ENCODE measurements at regions not wholly inside any gene's neighbourhood (a gene's known extent, or its start where the extent isn't known, plus 50 kb on each side); places are given as distances from the start of the nearest gene placed in this dataset.
"Not testable (repeated sequence)": the region's sequence is repeated elsewhere in the genome, so short reads cannot be mapped to it uniquely, and the experiment has no call there.

DNA sequence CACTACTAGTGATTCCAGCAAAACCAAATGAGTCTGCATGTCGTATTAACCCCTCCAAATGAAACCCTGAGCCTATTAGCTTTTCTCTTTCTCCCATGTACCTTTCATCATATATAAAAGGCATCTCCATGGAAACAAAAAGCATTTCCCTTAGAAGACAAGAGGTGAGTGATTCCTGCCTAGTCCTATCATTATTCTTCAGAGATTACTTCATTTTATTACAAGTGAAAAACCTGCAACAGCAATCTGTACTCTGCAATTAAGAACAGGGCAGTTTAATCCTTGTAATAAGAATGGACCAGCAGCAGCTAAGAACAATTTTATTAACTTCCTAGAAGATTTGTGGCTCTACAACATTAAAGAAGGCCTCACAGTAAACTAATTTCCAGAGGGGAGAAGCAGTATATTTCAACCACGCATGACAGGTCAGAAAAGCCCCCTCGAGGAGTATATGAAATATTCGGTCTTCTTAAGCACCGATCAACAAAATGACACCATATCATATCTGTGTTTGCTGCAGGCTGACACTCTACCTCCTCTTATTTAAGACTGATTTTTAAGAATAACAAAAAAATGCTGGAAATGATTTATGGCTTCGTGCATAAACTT is 132.3 kb upstream of the TFPI start:
- Histone ChIP-seq H3K9me3 (no peaks in the 10 kb centered on the region), H3K27me3 (no peaks in the 10 kb centered on the region), H3K27ac (no peak overlapping the region), H3K4me1 (no peaks in the 10 kb centered on the region), H3K36me3 (no peaks in the 10 kb centered on the region), H3K4me3 (no peak overlapping the region)
- DNase-seq (no peak), ATAC-seq (no peak)
- TF ChIP-seq, protein P1, sequence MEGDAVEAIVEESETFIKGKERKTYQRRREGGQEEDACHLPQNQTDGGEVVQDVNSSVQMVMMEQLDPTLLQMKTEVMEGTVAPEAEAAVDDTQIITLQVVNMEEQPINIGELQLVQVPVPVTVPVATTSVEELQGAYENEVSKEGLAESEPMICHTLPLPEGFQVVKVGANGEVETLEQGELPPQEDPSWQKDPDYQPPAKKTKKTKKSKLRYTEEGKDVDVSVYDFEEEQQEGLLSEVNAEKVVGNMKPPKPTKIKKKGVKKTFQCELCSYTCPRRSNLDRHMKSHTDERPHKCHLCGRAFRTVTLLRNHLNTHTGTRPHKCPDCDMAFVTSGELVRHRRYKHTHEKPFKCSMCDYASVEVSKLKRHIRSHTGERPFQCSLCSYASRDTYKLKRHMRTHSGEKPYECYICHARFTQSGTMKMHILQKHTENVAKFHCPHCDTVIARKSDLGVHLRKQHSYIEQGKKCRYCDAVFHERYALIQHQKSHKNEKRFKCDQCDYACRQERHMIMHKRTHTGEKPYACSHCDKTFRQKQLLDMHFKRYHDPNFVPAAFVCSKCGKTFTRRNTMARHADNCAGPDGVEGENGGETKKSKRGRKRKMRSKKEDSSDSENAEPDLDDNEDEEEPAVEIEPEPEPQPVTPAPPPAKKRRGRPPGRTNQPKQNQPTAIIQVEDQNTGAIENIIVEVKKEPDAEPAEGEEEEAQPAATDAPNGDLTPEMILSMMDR (IDR thresholded peaks at IDR 0.05): no peak
- intact Hi-C loops (cut with DNase I): no loop called here

DNA sequence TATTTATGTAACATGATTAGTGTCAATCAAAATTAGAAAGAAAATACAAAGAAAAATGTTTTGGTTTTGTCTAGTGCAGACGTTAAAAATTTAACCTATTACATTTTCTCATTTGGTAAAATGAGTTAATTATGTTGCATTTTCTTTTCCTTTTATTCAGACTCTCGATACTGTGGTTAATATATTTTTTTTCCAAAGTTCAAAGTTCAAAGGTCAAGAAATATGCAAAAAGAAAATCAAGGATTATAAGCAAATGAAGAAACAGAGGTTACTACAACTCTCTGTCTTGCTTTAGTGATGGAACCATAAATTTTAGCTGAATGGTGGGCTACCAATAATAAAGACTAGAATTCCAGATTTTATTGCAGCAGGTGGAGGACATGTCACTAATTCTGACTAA is 133.3 kb upstream of the TFPI start:
- no peaks in the 10 kb centered on the region for H3K9me3 ChIP-seq
- no peak overlapping the region for H3K4me3 ChIP-seq
- no peak for DNase-seq
- H3K27ac ChIP-seq: no peak overlapping the region
- TF ChIP-seq, protein P1 (IDR thresholded peaks at IDR 0.05): no peak
- no peaks in the 10 kb centered on the region for H3K4me1 ChIP-seq
- intact Hi-C loops (cut with DNase I): no loop called here
- no peak for ATAC-seq
- no peaks in the 10 kb centered on the region for H3K27me3 ChIP-seq
- no peaks in the 10 kb centered on the region for H3K36me3 ChIP-seq

GRCh38 chr2:187689372-187689771 is 135.1 kb upstream of the TFPI start:
- TF ChIP-seq, protein P1 (IDR thresholded peaks at IDR 0.05): no peak
- Histone ChIP-seq H3K27me3 (no peaks in the 10 kb centered on the region), H3K9me3 (no peaks in the 10 kb centered on the region), H3K4me1 (no peaks in the 10 kb centered on the region), H3K27ac (no peak overlapping the region), H3K4me3 (no peak overlapping the region), H3K36me3 (no peaks in the 10 kb centered on the region)
- ATAC-seq (no peak), DNase-seq (no peak)
- intact Hi-C loops (cut with DNase I): no loop called here

DNA sequence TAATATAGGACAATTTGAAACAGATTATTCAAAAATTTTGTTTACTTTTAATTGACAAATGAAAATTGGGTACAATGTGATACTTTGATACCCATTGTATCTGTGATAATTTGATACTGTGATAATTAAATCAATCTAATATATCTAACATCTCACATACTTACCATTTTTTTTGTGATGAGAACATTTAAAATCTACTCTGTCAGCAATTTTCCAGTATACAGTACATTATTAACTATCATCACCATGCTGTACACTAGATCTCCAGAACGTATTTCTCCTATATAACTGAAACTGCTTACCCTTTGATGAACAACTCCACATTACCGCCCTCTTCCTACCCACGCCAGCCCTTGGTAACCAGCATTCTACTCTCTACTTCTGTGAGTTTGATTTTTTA is 139.7 kb upstream of the TFPI start:
- no peak for DNase-seq
- Histone ChIP-seq H3K4me3 (no peak overlapping the region), H3K4me1 (no peaks in the 10 kb centered on the region), H3K9me3 (no peaks in the 10 kb centered on the region), H3K27me3 (no peaks in the 10 kb centered on the region), H3K36me3 (no peaks in the 10 kb centered on the region), H3K27ac (no peak overlapping the region)
- intact Hi-C loops (cut with DNase I): no loop called here
- TF ChIP-seq, protein P1 (IDR thresholded peaks at IDR 0.05): no peak
- no peak for ATAC-seq

DNA sequence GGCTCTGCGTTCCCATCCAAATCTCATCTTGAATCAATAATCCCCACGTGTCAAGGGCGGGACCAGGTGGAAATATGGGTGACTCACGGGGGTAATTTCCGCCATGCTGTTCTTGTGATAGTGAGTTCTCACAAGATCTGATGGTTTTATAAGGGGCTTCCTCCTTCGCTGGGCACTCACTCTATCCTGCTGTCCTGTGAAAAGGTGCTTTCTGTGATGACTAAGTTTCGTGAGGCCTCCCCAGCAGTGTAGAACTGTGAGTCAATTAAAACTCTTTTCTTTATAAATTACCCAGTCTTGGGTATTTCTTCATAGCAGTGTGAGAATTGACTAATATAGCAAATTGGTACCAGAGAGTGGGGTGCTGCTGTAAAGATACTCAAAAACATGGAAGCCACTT is 142.4 kb upstream of the TFPI start:
- not testable (repeated sequence) for ATAC-seq

GRCh38 chr2:187698374-187699110 is 144.3 kb upstream of the TFPI start:
- H3K27ac ChIP-seq: no peak overlapping the region
- no peaks in the 10 kb centered on the region for H3K9me3 ChIP-seq
- ATAC-seq: no peak
- no peaks in the 10 kb centered on the region for H3K27me3 ChIP-seq
- H3K4me1 ChIP-seq: no peaks in the 10 kb centered on the region
- H3K4me3 ChIP-seq: no peak overlapping the region
- no peak for DNase-seq
- TF ChIP-seq, protein P1 (IDR thresholded peaks at IDR 0.05): no peak
- intact Hi-C loops (cut with DNase I): no loop called here
- H3K36me3 ChIP-seq: no peaks in the 10 kb centered on the region

More for the DNA sequence above, 142.4 kb upstream of the TFPI start:
- H3K4me1 ChIP-seq; H3K27me3 ChIP-seq; H3K27ac ChIP-seq; DNase-seq; intact Hi-C loops (cut with DNase I); H3K36me3 ChIP-seq; H3K4me3 ChIP-seq; H3K9me3 ChIP-seq: not testable (repeated sequence)
